GM21528 (cell line): ENCODE measurements at regions not wholly inside any gene's neighbourhood (a gene's known extent, or its start where the extent isn't known, plus 50 kb on each side); places are given as distances from the start of the nearest gene placed in this dataset.

ENCODE experiments used
- ATAC-seq: cut with Tn5 transposase; IDR thresholded peaks from one replicate; pipeline ENCODE4 v1.9.1; 2021; ENCODE audit warnings: mild to moderate bottlenecking, moderate library complexity; ENCODE audit not compliant: unreplicated experiment, low FRiP score

DNA sequence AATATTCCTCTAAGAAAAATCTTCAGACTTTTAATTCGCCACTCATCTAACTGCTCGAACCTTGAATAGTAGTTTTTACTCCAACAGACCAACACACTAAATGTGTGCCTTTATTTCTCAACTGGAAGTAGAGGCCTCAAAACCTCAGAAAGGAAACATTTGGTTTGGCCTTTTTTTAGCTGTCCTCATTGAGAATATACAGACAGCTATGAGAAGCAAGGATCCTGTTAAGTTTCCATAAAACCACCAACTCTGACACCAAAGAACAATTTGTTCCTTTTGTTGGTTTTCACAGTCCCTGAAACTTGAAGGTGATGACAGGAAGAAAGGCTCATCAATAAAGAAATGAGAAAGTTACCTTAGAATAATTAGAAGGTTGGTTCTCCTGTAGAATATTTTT, 199.2 kb upstream of the MEOX2 start:
- ATAC-seq: no peak

DNA sequence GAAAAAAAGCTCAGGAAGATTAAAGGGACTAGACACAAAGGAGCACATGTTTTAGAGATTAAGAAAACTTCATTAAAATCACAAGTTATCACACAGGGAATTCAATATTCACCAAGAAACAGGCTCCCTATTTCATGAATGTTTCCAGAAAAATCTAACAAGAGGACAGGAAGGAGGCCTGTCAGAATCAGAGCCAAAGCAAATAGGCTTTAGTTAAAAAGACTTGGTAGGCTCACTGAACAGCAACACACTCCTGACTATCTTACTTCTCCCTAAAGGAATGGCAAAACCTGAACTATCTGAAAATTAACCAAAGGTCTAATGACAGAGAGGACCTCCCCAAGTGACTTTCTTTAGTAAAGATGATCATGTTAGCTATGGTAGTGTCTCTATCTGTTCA, 188.3 kb upstream of the MEOX2 start:
- ATAC-seq: no peak

DNA sequence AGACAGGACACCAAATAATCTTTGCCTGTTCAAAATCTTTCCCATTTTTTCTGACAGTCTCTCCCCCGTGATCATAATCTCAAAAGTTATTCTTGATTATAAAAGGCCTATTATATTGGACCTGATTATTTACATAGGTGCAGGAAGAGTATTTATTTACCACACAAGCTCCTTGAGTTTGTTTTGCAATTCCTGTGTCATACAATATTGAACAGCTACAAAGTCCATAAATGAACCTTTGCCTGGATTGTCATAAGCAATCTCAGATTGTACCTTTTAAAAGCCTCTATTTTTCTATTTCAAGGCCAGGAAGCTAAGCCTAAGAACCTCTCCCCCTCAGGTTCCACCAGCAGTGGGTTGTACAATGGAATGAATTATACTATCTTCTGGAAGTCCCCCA, 183.9 kb upstream of the MEOX2 start:
- no peak for ATAC-seq

DNA sequence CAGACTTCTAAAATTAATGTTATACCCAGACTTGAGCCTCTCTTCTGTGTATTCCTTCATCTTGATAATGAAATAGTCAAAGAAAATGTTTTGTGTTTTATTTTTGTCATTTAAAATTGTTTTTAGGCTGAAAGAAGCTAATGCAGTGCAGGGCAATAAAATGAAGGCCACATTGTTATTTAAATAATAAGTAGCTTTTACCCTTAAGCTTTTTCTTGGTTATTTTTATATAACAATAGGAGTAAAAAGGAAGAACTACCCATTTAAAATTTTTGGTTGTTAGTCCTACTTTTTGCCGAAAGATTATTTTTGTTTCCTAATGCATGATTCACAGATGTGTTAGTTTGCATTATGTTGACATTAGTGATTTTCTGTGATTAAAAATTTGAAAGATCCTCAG, 181.0 kb upstream of the MEOX2 start:
- ATAC-seq: no peak

DNA sequence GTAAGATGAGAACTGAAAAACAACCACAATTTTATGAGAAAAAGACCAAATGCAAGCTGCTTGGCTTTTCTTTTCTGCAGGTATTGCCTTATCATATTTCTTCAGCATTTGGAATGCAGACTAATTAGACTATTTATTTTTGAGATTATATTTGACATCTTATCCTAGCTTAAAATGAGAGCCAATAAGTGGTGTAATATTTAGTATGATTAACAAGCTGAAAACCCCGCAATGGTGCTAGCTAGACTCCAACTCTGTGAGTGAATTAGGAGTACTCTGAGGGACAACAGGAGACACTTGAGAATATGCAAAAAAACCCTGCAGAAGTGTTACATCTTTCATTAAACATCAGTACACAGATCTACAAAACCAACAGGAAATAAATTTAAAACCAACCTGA, 180.3 kb upstream of the MEOX2 start:
- no peak for ATAC-seq

DNA sequence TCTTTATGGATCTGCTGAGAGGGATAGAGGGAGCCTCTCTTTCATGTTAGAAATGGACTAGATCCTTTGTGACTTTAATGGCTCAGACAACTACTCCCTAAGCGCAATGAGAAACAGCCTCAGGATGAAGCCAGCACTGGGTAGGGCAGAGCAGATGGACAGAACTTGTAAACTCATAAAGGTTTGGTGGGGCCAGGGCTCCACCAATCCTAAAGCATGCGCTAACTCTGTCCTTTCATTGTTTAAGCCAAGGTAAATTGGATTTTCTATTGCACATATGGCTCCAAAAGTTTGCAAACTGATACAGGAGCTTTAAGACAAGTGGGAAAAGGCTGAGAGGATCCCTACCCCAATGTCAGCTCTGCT, 178.1 kb upstream of the MEOX2 start:
- no peak for ATAC-seq

DNA sequence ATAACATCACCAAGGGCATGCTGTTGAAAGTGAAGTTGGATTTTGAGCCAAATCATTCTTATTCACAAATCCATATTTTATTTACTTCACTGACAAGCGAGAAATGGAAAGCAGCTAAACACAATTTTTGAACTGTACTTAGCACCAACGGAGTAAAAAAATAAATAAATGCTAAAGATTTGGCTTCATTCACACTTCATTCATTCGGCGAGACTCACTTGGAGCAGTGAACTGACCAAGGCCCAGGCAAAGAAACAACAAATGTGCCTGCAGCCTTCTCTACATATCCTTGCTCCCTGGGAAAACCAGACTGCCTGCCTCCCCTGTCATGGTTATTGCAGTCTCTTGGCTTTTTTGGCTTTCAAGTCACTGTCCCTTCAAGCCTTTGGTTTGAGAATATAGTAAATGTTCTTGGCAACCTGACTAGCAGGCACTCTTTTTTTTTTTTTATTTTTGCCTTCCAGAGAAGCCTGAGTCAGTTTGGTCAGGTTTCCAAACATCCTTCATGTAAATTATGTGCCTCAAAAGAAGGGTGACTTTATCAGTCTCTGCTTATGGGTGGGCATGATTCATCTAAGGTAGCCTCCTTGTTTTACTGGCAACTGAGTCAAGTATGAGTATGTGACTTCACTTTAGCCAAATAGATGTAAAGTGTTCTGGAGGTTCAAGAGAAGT, 177.6 kb upstream of the MEOX2 start:
- ATAC-seq: no peak

DNA sequence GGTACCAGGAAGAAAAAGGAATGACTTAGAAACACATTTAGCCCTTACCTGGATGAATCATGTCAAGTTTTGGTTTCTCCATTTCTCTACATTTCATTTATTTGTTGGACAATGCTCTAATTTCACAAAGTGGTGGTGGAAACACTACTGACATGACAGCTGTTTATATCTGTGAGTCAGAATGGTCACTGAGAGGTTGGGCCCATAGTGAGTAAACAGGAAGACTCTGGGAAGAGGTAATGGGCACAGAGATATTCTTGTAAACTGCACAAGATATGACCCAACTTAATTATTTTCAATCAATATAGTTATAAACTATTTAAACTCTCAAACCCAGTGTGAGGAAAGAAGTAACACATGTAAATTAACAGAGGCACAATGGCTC, 176.3 kb upstream of the MEOX2 start:
- ATAC-seq: no peak

DNA sequence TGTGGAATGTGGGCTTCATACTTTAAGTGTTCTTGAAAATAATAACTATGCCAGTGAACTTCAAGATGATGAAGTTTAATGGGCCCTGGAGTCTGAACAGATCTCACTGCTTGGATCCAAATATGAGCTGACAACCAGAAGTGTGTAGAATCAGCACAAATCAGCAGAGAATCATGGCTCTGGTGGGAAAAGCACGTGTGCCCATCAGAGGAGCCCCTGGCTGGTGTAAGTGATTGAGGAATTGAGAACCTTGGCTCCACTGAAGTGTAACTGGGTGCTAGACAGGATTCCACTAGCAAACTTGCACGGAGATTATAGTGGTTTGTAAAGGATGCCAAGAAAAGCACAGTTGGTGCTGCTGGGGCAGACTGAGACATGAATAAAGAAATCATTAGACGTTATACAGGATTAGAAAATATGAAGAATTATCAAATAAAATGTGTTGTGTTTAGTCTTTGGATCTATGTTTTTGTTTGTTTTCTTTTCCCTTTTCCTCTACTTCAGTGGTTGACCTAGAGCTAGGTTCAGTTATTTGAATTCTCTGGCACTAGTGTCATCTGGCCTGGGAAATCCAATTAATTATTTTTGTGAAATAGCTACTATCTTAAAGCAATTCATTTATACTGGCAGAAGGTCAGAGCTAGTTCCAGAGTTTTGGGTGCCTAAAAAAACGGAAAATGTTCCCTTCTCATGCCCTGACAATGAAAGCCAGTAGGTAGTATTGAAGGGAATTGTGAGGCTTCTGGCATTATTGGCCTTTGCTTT, 175.7 kb upstream of the MEOX2 start:
- no peak for ATAC-seq

DNA sequence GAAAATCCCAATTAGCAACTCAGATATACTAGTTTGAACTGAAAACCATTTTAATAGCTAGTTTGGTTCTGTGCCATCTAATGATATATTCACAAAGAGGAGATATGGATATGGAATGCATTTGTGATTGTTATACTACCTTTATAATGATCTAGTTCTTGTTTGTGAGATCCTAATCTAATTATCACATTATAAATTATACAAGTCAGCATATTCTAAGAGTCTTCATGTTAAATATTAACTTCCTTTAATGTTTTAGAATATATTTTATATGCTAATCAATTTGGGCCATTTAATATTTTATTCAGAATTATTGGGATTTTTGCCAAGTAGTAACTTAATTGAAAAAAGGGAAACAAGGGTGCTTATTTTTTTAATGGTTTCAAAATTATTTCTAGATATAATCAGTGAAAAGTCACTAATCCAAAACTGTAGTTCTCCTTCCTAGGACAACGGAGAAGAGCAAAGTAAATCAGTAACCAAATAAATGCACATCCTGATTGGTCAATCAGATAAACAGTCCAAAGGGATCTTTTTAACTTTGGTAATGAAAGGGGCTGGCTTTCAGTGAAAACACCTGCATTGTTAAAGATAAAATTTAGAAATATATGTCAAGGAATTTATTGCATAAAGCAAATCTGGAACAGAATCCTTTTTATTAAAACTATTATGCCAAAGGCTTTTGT, 173.9 kb upstream of the MEOX2 start:
- no peak for ATAC-seq

DNA sequence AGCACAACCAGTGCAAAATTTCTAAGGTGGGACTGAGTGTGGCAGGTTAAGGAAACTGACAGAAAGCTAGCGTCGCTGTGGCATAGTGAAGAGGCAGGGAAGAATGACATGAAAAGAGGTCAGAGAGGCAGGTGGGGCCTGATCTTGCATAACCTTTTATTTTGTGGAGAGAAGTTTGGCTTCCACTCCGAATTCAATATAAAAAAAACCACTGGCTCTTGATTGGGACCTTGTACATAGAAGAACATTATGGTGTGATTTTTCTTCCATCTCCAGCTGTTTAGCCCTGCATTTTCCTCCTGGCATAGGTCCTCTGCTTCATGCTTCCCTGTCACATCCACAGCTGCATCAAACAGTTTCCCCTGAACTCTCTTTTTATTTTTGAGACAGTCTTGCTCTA, 170.5 kb upstream of the MEOX2 start:
- ATAC-seq: no peak

DNA sequence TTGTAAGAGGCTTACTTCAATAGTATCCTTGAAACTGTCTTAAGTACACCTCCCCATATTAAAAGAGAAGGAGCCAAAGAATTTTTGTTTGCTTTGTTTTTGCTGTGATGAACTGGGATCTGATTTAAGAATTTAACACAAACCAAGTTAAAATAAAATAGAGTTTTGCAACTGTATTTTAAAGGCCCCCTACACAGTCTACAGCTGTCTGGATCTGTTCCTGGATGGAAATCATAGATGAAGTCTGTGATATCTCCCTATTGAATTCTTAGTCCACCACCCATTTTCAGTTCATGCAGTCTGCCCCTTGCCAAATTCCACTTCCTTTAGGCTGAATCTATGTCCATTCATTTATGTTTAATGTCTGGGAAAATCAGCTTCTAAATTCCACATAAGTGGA, 169.8 kb upstream of the MEOX2 start:
- no peak for ATAC-seq

DNA sequence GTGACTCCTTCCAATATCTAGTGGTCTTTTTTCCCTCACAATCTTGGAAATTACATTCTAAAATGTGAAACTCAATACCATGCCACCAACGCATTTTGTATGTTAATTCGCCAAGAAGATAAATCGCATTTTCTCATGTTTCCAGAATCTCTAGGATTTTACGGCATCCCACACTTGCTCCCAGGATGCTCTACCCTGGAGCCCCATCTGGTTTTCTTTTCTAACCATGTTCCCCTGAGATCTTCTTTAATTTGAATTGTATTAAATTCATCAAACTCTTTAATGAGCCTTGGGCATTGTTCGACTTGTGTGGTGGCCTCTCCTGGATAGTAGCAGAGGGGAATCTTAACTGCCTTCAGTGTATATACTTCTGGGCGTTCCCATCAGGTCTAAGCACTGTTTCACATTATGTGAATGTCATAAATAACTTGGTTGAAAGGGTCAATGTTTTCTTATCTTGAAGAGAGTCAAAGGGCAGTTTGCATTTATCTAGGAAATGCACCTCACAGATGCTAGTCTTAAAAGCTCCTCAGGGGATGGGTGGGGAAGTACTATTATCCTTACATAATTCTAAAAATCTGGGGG, 169.1 kb upstream of the MEOX2 start:
- no peak for ATAC-seq

DNA sequence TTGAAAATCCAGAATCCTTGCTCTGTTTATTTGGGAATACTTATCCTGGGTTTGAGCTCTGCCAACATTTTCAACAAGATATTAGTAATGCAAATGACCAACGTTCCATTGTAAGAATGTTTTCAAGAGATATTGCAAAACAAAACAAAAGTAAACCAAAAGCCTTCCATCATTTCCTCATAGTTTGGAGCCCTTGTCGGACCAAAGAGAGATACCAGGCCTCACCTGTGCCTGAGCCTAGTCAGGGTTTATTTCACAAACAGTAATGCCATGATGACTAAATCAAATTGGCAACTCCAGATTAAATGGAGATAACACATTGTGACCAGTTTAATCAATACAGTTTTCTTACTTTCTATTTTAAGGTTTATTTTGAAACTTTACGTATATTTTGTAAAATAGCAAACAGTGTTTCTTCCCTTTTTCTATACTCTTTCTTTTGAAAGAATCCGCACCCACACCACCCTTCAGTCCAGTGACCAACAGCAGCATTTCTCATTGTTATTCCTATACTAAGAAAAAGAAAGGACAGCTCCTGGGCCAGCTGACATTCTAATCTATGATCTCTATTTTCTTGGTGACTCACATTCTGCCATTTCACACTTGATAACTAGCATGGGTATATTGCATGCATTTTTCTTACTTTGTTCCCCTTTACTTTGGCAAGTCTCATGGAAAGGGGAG, 168.5 kb upstream of the MEOX2 start:
- ATAC-seq: no peak

DNA sequence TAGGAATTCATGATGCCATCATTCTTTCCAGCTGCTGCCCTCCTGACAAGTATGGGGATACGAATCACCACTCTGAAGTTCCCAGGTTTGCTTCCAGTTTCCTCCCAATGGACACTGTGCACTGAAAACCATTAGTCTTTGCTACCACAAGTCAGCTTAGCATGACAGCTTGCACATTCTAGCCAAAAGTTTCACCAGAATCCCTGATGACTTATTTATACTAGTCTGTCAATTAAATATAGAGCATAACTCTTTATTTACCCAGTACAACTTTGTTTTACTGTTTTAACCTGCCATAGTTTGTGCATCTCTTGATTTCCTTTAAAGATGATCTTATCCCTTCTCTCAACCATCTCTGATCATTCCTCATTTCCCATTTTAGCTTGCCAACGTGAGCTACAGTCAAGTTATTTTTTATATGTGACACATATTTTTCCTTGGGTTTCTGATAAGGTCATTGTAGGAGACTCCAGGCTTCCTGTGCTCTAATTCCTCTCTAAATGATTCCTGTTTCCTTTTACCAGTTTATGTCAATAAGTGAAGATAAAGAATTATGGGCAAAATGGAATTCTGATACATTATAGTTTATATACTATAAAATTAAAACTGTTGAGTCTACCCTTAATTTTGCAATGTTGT, 167.5 kb upstream of the MEOX2 start:
- no peak for ATAC-seq

DNA sequence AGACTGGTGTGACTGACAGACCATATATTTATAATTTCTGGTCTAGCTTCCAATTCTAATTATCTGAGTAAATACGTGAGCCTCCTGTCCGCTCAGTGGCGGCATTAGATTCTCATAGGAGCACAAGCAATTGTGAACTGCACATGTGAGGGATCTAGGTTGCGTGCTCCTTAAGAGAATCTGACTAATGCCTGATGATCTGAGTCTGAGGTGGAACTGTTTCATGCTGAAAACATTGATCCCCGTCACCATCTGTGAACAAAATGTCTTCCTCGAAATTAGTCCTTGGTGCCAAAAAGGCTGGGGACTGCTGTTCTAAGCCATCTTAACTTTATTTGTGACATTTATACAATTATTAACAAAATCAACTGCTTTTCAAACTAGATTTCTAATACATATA, 164.7 kb upstream of the MEOX2 start:
- no peak for ATAC-seq

DNA sequence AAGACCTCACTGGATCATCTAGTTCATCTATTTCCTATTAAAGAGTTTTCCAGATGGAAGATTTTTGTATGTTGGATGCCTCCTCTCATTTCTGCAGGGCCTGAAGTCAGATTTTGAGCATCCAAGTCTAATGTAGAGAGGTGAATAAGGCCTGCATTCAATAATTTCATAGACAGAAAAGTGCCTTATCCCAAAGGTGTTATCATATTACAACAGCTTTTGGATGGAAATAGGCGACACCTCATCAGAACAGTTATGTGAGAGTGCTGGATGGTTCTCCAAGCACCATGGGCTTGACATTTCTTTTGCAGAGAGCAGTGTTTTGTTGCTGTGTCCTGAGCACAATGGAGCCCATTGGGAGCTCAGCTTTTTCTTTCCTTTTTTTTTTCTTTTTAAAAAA, 162.4 kb upstream of the MEOX2 start:
- ATAC-seq: no peak

DNA sequence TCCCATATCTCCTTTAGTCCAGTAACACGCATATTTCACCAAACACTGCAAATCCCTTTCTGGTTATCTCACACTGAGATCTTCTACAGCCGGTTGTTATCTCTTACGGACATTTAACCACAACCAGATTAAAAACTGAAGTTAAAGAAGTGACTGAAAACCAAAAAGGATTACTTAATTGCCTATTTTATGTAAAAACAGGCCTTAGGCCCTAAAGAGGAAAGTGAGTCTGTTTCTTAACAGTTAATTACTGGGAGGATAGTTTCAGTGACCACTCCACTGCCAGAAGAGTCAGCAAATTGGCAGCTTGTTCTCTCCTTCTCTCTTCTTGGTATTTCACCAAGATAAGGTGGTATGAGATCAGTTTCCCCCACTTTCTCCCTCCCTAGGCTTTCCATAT, 161.9 kb upstream of the MEOX2 start:
- ATAC-seq: no peak

DNA sequence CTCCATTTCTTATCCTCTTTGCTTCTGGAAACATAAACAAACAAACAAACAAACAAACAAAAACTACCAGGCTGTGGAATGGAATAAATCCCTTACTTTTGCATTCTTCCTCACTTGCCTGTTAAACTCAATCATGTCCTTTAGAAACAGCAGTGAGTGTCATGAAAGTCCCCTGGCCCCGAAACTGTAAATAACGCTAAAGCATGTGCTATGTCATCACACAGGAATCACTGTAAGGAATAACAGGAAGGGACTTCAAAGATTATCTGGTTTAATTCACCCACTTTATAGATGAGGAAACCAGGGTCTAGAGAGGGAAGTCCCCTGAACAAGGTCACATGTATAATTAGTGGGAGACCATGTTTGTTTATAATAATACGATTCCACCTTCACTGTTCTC, 159.4 kb upstream of the MEOX2 start:
- no peak for ATAC-seq

DNA sequence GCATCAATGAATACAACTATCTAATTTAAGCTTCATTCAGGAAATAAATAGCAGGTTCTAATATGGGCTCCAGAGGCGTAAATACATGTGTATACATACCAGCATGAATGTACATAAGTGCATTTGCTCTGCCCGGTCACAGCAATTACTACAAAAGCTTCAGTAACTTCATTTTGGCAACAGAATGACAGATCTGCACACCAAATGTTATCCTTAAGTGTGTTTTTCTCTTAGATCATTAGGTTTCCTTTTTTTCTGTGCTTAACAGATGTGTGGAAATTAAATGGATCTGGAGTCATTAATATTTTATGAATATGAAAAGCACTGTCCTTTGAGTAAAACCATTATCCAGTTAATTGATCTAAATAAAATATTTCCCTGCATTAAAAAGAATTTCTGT, 159.0 kb upstream of the MEOX2 start:
- no peak for ATAC-seq
